GM23338 (cell line): ENCODE measurements at regions not wholly inside any gene's neighbourhood (a gene's known extent, or its start where the extent isn't known, plus 50 kb on each side); places are given as distances from the start of the nearest gene placed in this dataset.
A peak's percentile ranks its signal among the peaks of the same experiment; 100 is the strongest.

Source experiments
- ATAC-seq: fragments of 200-7000 bp; cut with Tn5 transposase; 3 replicates; pipeline ENCODE4 v1.9.1; 2020
- DNase-seq: peaks from one replicate; pipeline ENCODE4 v3.0.0-alpha.2; 2015; ENCODE audit warnings: low spot score
- H2AFZ ChIP-seq: fragments of 200-600 bp; sonication (generic); 2 replicates; pipeline ENCODE4 v1.8.0; 2016; ENCODE audit warnings: antibody characterized with exemption, mild to moderate bottlenecking, moderate library complexity
- H3F3A ChIP-seq: fragments of 200-600 bp; sonication (generic); replicated peaks from 2 replicates; pipeline ENCODE4 v1.8.0; 2017; ENCODE audit warnings: antibody characterized with exemption, mixed run types, low read depth
- H3K27ac ChIP-seq: fragments of 200-600 bp; sonication (generic); 2 replicates; pipeline ENCODE4 v1.6.1; 2016; ENCODE audit warnings: low read depth
- H3K27me3 ChIP-seq: fragments of 200-600 bp; sonication (generic); 2 replicates; pipeline ENCODE4 v1.8.0; 2016; ENCODE audit warnings: mild to moderate bottlenecking, mixed run types, moderate library complexity; ENCODE audit not compliant: insufficient read depth
- H3K36me3 ChIP-seq: fragments of 200-600 bp; sonication (generic); 2 replicates; pipeline ENCODE4 v1.8.0; 2016; ENCODE audit warnings: mild to moderate bottlenecking; ENCODE audit not compliant: insufficient read depth
- H3K4me1 ChIP-seq: fragments of 200-600 bp; sonication (generic); 2 replicates; pipeline ENCODE4 v1.8.0; 2016; ENCODE audit warnings: mild to moderate bottlenecking, moderate library complexity; ENCODE audit not compliant: insufficient read depth
- H3K4me2 ChIP-seq: fragments of 200-600 bp; sonication (generic); 2 replicates; pipeline ENCODE4 v1.7.1; 2017; ENCODE audit warnings: mixed run types
- H3K4me3 ChIP-seq: fragments of 200-600 bp; sonication (generic); 2 replicates; pipeline ENCODE4 v1.6.1; 2016; ENCODE audit warnings: mixed run types
- H3K79me2 ChIP-seq: fragments of 200-600 bp; sonication (generic); replicated peaks from 2 replicates; pipeline ENCODE4 v1.8.0; 2017; ENCODE audit warnings: mild to moderate bottlenecking; ENCODE audit not compliant: insufficient read depth
- H3K9me2 ChIP-seq: fragments of 200-600 bp; sonication (generic); 2 replicates; pipeline ENCODE4 v1.8.0; 2017; ENCODE audit not compliant: insufficient read depth
- H4K20me1 ChIP-seq: fragments of 200-600 bp; sonication (generic); replicated peaks from 2 replicates; pipeline ENCODE4 v1.8.0; 2017; ENCODE audit warnings: mild to moderate bottlenecking; ENCODE audit not compliant: insufficient read depth
- H3K27ac Mint-ChIP-seq: 2 replicates; pipeline ENCODE4 v1.8.0; 2020; ENCODE audit warnings: inconsistent platforms, mild to moderate bottlenecking, moderate library complexity, mixed read lengths
- H3K27me3 Mint-ChIP-seq: 3 replicates; pipeline ENCODE4 v1.8.0; 2022; ENCODE audit warnings: low read depth, mild to moderate bottlenecking, moderate library complexity, mixed read lengths, inconsistent platforms; ENCODE audit not compliant: insufficient read depth, poor library complexity
- H3K36me3 Mint-ChIP-seq: 3 replicates; pipeline ENCODE4 v1.8.0; 2021; ENCODE audit warnings: low read depth, mild to moderate bottlenecking, inconsistent platforms, moderate library complexity, mixed read lengths
- H3K4me1 Mint-ChIP-seq: 3 replicates; pipeline ENCODE4 v1.8.0; 2020; ENCODE audit warnings: mild to moderate bottlenecking, inconsistent platforms, mixed read lengths
- H3K4me3 Mint-ChIP-seq: 3 replicates; pipeline ENCODE4 v1.8.0; 2021; ENCODE audit warnings: moderate library complexity, mild to moderate bottlenecking, inconsistent platforms, mixed read lengths
- H3K9me3 Mint-ChIP-seq: 3 replicates; pipeline ENCODE4 v1.8.0; 2020; ENCODE audit warnings: moderate library complexity, mild to moderate bottlenecking, inconsistent platforms, mixed read lengths
- CREB1 ChIP-seq: fragments of 250-450 bp; sonication (Bioruptor Pico); IDR thresholded peaks from 2 replicates; pipeline ENCODE4 v1.5.0; 2020; ENCODE audit warnings: low read depth, mild to moderate bottlenecking, moderate library complexity
- JUNB ChIP-seq: IDR thresholded peaks from one replicate; pipeline ENCODE4 v1.6.1; 2016; ENCODE audit warnings: antibody characterized with exemption; ENCODE audit not compliant: unreplicated experiment
- NANOG ChIP-seq: IDR thresholded peaks from 2 replicates; pipeline ENCODE4 v1.6.1; 2016; ENCODE audit warnings: antibody characterized with exemption, borderline replicate concordance
- POLR2AphosphoS5 ChIP-seq: IDR thresholded peaks from 2 replicates; pipeline ENCODE4 v1.6.1; 2016; ENCODE audit warnings: antibody characterized with exemption, low read depth
- ZNF114 ChIP-seq: fragments of 250-450 bp; sonication (Bioruptor Pico); IDR thresholded peaks from 2 replicates; pipeline ENCODE4 v1.5.0; 2020; ENCODE audit warnings: mild to moderate bottlenecking, moderate library complexity
- ZNF331 ChIP-seq: fragments of 250-450 bp; sonication (Bioruptor Pico); IDR thresholded peaks from 2 replicates; pipeline ENCODE4 v1.5.0; 2020; ENCODE audit warnings: low read depth, mild to moderate bottlenecking, moderate library complexity
- ZNF462 ChIP-seq: fragments of 250-450 bp; sonication (Bioruptor Pico); IDR thresholded peaks from 2 replicates; pipeline ENCODE4 v1.5.0; 2020; ENCODE audit warnings: mild to moderate bottlenecking, moderate library complexity

- TF ChIP-seq ZNF331 (CRISPR knock-in tag) (no peak), CREB1 (no peak), POLR2AphosphoS5 (no peak), NANOG (no peak), ZNF462 (CRISPR knock-in tag) (no peak)
Observed at GRCh38 chr6:110548110-110548847, 71.9 kb upstream of the SLC22A16 start (continued).

- peaks cover 12% of the 10 kb centered on the region; the same call in 2 of the 3 replicates for H3K4me1 Mint-ChIP-seq
- Histone ChIP-seq H3K4me2 (no peak overlapping the region), H3F3A (no peaks in the 10 kb centered on the region), H3K4me1 (no peaks in the 10 kb centered on the region), H3K36me3 (no peaks in the 10 kb centered on the region), H3K9me2 (no peaks in the 10 kb centered on the region), H3K79me2 (no peaks in the 10 kb centered on the region), H2AFZ (peak overlapping the region; percentile 59; the same call in 1 of the 2 replicates), H4K20me1 (no peaks in the 10 kb centered on the region), H3K4me3 (no peak overlapping the region), H3K27ac (no peak overlapping the region), H3K27me3 (no peaks in the 10 kb centered on the region)
- DNase-seq (no peak), ATAC-seq (no peak)
- no peaks in the 10 kb centered on the region; the same call in 2 of the 3 replicates for H3K36me3 Mint-ChIP-seq
- peaks cover 8% of the 10 kb centered on the region for H3K27me3 Mint-ChIP-seq
- H3K27ac Mint-ChIP-seq, result no peak overlapping the region
- no peak overlapping the region for H3K4me3 Mint-ChIP-seq
- H3K9me3 Mint-ChIP-seq, result peaks cover 18% of the 10 kb centered on the region
- TF ChIP-seq JUNB, result no peak
- TF ChIP-seq ZNF462 (CRISPR knock-in tag), result no peak
- no peak for TF ChIP-seq ZNF114
Observed at GRCh38 chr6:110547266-110547964, 71.0 kb upstream of the SLC22A16 start.
